ENCODE measurements at regions not wholly inside any gene's neighbourhood (a gene's known extent, or its start where the extent isn't known, plus 50 kb on each side); places are given as distances from the start of the nearest gene placed in this dataset.

DNA sequence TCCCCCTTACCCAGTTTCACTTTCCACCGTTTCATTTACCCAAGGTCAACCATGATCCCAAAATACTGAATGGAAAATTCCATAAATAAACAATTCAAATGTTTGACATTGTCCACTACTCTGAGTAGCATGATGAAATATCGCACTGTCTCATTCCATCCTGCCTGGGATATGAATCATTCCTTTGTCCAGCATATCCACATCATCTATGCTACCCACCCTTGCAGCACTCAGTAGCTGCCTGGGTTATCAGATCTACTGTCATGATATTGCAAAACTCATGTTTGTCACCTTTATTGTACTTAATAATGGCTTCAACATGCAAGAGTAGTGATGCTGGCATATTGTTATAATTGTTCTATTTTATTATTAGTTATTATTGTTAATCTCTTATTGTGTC, 263.9 kb upstream of the NBEA start:
- no peak for TF ChIP-seq CTCF (conservative IDR thresholded peaks at IDR 0.05; ENCODE audit: control insufficient read depth, insufficient read depth, low read depth, low read length)
- H3K4me3 ChIP-seq (ENCODE audit: control insufficient read depth, low read depth, low read length) = no peak overlapping the region
- no peak for DNase-seq (ENCODE audit: low read depth)

- no peak overlapping the region for H3K4me3 ChIP-seq (ENCODE audit: control insufficient read depth, low read depth, low read length)
- DNase-seq (ENCODE audit: low read depth) = no peak
- no peak for TF ChIP-seq CTCF (conservative IDR thresholded peaks at IDR 0.05; ENCODE audit: control insufficient read depth, insufficient read depth, low read depth, low read length)
Observed at GRCh38 chr13:34681405-34681955, 260.6 kb upstream of the NBEA start.

DNA sequence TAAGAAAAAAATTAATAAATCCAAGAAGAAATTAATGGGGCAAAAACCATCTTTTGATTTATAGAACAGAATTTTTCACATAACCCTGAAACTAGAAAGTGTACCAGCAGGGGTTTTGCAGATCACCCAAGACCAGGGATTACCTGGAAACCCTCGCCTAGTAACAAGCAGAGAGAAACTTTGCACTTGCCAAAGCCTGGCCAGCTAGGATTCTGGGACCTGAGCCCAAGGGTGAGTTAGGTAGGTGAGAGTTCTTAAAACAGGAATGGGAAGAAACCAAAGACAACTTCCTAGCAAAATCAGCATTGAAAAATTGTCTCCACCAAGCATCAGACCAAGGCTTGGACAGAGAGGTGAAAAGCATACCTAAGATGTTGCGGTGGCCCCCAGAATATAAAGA, 247.0 kb upstream of the NBEA start:
- TF ChIP-seq CTCF (conservative IDR thresholded peaks at IDR 0.05; ENCODE audit: control insufficient read depth, insufficient read depth, low read depth, low read length) = no peak

DNA sequence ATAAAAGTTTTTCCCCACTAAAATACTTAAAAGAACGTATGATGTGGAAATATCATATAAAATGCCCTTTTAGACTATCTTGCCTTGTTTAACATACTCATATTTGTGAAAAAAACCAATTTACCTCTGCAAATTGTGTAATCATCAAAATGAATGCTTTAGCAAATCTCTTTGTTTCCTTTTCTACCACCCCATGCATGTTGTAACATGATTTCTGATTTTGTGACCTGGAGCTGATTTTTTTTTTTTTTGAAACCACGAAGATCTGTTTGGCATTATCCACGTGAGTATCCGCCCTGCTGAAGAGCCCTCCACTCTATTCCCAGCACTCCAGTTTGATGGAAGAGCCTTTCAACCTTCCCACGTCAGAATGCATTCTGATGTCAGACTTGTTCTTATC, 245.8 kb upstream of the NBEA start:
- no peak for TF ChIP-seq CTCF (conservative IDR thresholded peaks at IDR 0.05; ENCODE audit: control insufficient read depth, insufficient read depth, low read depth, low read length)
- no peak overlapping the region for H3K4me3 ChIP-seq (ENCODE audit: control insufficient read depth, low read depth, low read length)
- DNase-seq (ENCODE audit: low read depth) = no peak

More for the DNA sequence above, 247.0 kb upstream of the NBEA start:
- no peak overlapping the region for H3K4me3 ChIP-seq (ENCODE audit: control insufficient read depth, low read depth, low read length)
- DNase-seq (ENCODE audit: low read depth) = no peak

DNA sequence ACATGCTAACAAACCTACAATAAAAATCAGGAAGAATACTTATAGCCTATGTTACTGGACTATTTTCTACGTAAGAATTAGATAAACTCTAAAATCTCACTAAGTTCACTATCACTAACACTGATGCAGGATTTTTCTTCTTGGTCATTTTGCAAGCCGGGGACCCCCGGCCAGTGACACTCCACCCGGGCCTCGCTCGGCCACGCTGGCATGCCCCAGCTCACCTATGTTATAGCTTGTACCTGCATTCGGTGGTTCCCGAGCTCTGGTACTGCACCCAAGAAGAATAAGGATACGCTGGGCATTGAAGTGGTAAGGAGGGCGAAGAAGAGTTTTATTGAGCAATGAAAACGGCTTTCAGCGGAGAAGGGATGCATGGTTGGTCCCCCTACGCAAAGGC, 245.3 kb upstream of the NBEA start:
- no peak overlapping the region for H3K4me3 ChIP-seq (ENCODE audit: control insufficient read depth, low read depth, low read length)
- no peak for TF ChIP-seq CTCF (conservative IDR thresholded peaks at IDR 0.05; ENCODE audit: control insufficient read depth, insufficient read depth, low read depth, low read length)
- no peak for DNase-seq (ENCODE audit: low read depth)

DNA sequence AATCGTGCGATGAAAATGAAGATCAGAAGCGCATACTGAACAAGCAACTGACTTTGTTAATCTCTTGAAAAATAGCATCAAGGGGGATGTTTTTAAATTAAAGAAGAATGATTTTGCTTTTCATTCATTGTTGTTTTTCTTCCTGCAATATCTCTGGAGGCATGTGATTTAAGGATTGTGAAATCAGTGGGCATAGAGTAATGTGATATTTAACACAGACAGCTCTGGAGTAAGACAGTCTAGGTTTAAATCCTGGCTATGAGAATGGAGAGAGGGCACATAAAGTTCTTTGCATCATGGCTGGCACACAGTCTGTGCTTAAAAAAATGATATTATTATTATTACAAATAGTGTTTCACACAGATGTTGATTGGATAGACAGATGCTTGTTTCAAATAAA, 243.1 kb upstream of the NBEA start:
- no peak for TF ChIP-seq CTCF (conservative IDR thresholded peaks at IDR 0.05; ENCODE audit: control insufficient read depth, insufficient read depth, low read depth, low read length)
- no peak overlapping the region for H3K4me3 ChIP-seq (ENCODE audit: control insufficient read depth, low read depth, low read length)
- DNase-seq (ENCODE audit: low read depth) = peak; percentile 3

DNA sequence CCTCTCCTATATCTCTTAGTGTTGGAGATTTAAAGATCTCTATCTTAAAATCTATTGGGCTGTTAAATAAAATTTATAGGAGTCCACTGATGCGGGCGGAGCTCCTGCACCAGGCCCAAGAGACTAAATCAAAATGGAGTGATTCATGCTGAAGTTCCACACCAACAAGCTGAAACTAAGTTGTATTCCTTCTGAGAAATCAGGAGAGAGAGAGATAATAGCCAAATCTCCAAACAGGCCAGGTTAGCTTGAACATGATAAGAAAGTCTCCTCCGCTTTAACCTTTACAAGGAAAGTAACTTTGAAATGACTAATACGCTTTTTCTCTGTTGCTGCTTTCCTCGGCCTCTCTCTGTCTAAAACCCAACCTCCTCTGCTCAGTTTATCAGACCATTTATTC, 241.9 kb upstream of the NBEA start:
- H3K4me3 ChIP-seq (ENCODE audit: control insufficient read depth, low read depth, low read length) = no peak overlapping the region
- no peak for TF ChIP-seq CTCF (conservative IDR thresholded peaks at IDR 0.05; ENCODE audit: control insufficient read depth, insufficient read depth, low read depth, low read length)
- DNase-seq (ENCODE audit: low read depth) = no peak
